ENCODE measurements at regions not wholly inside any gene's neighbourhood (a gene's known extent, or its start where the extent isn't known, plus 50 kb on each side); places are given as distances from the start of the nearest gene placed in this dataset.
"Not testable (repeated sequence)": the region's sequence is repeated elsewhere in the genome, so short reads cannot be mapped to it uniquely, and the experiment has no call there.

DNA sequence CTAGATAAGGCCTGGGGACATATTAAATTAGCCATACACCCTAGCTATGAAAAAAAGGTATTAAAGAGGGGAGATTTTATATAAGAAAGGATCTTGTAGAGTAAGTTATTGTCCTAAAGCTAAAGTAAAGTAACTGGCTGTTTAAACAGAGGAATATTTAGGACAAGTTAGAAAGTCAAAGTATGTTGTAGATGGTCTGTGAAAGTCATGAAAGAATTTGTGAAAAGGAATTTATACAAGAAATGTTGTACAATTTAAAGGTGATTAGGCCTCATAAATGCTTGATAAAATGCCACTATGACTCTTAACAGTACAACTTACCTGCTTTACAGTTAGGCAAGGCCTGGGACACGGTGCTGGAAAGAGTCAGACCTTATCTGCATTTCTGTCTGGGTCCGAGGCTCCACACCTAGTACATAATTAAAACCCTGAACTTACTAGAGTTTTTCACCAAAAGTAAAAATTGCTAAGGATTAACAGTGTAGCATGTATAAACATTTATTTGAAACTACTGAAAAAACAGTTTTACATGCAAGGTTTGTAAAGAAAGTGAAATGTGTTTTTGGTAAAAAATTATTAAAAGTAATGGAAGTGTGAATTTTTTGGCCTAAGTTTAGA, 445.3 kb upstream of the TOM1L1 start:
- Mint-ChIP-seq H3K27ac (ENCODE audit: unreplicated experiment) (no peak overlapping the region), H3K9me3 (ENCODE audit: unreplicated experiment) (peaks cover 15% of the 10 kb centered on the region), H3K27me3 (ENCODE audit: unreplicated experiment) (no peaks in the 10 kb centered on the region), H3K4me1 (ENCODE audit: unreplicated experiment) (no peaks in the 10 kb centered on the region), H3K4me3 (ENCODE audit: unreplicated experiment) (no peak overlapping the region), H3K36me3 (ENCODE audit: low read depth, unreplicated experiment) (peaks cover 4% of the 10 kb centered on the region)
- TF ChIP-seq, protein P1, sequence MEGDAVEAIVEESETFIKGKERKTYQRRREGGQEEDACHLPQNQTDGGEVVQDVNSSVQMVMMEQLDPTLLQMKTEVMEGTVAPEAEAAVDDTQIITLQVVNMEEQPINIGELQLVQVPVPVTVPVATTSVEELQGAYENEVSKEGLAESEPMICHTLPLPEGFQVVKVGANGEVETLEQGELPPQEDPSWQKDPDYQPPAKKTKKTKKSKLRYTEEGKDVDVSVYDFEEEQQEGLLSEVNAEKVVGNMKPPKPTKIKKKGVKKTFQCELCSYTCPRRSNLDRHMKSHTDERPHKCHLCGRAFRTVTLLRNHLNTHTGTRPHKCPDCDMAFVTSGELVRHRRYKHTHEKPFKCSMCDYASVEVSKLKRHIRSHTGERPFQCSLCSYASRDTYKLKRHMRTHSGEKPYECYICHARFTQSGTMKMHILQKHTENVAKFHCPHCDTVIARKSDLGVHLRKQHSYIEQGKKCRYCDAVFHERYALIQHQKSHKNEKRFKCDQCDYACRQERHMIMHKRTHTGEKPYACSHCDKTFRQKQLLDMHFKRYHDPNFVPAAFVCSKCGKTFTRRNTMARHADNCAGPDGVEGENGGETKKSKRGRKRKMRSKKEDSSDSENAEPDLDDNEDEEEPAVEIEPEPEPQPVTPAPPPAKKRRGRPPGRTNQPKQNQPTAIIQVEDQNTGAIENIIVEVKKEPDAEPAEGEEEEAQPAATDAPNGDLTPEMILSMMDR (IDR thresholded peaks at IDR 0.05; ENCODE audit: unreplicated experiment): no peak
- DNase-seq (ENCODE audit: low spot score): no peak

DNA sequence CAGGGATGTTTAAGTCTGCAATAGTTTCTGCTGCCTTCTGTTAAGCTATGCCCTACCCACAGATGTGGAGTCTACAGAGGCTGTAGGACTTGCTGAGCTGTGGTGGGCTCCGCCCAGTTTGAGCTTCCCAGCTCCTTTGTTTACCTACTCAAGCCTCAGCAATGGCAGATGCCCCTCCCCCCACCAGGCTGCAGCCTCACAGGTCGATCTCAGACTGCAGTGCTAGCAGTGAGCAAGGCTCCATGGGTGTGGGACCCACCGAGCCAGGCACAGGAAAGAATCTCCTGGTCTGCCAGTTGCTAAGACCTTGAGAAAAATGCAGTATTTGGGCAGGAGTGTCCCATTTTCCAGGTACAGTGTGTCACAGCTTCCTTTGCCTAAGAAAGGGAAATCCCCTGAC, 435.2 kb upstream of the TOM1L1 start:
- not testable (repeated sequence) for H3K36me3 Mint-ChIP-seq (ENCODE audit: low read depth, unreplicated experiment); H3K27me3 Mint-ChIP-seq (ENCODE audit: unreplicated experiment); H3K4me1 Mint-ChIP-seq (ENCODE audit: unreplicated experiment); H3K9me3 Mint-ChIP-seq (ENCODE audit: unreplicated experiment); H3K27ac Mint-ChIP-seq (ENCODE audit: unreplicated experiment); DNase-seq (ENCODE audit: low spot score); H3K4me3 Mint-ChIP-seq (ENCODE audit: unreplicated experiment)

GRCh38 chr17:54466875-54467274, 433.8 kb upstream of the TOM1L1 start:
- no peaks in the 10 kb centered on the region for H3K27me3 Mint-ChIP-seq (ENCODE audit: unreplicated experiment)
- H3K27ac Mint-ChIP-seq (ENCODE audit: unreplicated experiment): no peak overlapping the region
- no peaks in the 10 kb centered on the region for H3K36me3 Mint-ChIP-seq (ENCODE audit: low read depth, unreplicated experiment)
- H3K9me3 Mint-ChIP-seq (ENCODE audit: unreplicated experiment): no peaks in the 10 kb centered on the region
- TF ChIP-seq, protein P1 (IDR thresholded peaks at IDR 0.05; ENCODE audit: unreplicated experiment): no peak
- no peak for DNase-seq (ENCODE audit: low spot score)
- no peak overlapping the region for H3K4me3 Mint-ChIP-seq (ENCODE audit: unreplicated experiment)
- H3K4me1 Mint-ChIP-seq (ENCODE audit: unreplicated experiment): no peaks in the 10 kb centered on the region

DNA sequence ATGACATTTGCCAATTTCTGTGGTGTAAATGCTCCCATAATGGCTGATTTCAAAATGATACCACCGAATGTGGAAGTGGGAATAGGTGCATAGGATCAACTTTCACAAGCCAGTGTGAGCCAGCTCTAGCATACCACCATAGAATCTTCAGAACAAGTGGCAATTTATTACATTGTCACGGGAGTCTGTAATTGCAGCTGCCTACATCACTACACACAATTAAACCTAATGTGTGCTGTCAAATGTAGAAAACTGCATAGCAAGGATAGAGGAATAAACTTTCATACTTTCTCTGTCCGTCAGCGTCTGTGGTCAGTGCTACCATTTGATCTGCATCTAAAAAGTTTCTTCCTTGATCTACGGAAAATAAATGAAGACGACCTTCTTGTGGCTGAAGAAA, 417.8 kb upstream of the TOM1L1 start:
- no peaks in the 10 kb centered on the region for H3K27me3 Mint-ChIP-seq (ENCODE audit: unreplicated experiment)
- TF ChIP-seq, protein P1 (IDR thresholded peaks at IDR 0.05; ENCODE audit: unreplicated experiment): no peak

GRCh38 chr17:54493691-54494090, 407.0 kb upstream of the TOM1L1 start:
- TF ChIP-seq, protein P1 (IDR thresholded peaks at IDR 0.05; ENCODE audit: unreplicated experiment): no peak
- Mint-ChIP-seq H3K4me3 (ENCODE audit: unreplicated experiment) (no peak overlapping the region), H3K9me3 (ENCODE audit: unreplicated experiment) (no peaks in the 10 kb centered on the region), H3K4me1 (ENCODE audit: unreplicated experiment) (peaks cover 18% of the 10 kb centered on the region), H3K27ac (ENCODE audit: unreplicated experiment) (no peak overlapping the region), H3K36me3 (ENCODE audit: low read depth, unreplicated experiment) (no peaks in the 10 kb centered on the region), H3K27me3 (ENCODE audit: unreplicated experiment) (no peaks in the 10 kb centered on the region)
- no peak for DNase-seq (ENCODE audit: low spot score)

More for the DNA sequence above, 417.8 kb upstream of the TOM1L1 start:
- H3K9me3 Mint-ChIP-seq (ENCODE audit: unreplicated experiment): no peaks in the 10 kb centered on the region
- H3K36me3 Mint-ChIP-seq (ENCODE audit: low read depth, unreplicated experiment): no peaks in the 10 kb centered on the region
- DNase-seq (ENCODE audit: low spot score): no peak
- peaks cover 12% of the 10 kb centered on the region for H3K4me1 Mint-ChIP-seq (ENCODE audit: unreplicated experiment)
- no peak overlapping the region for H3K27ac Mint-ChIP-seq (ENCODE audit: unreplicated experiment)
- no peak overlapping the region for H3K4me3 Mint-ChIP-seq (ENCODE audit: unreplicated experiment)

All from endothelial cell (in vitro differentiated cells).